Spleen (tissue), 11 donors: ENCODE measurements at regions not wholly inside any gene's neighbourhood (a gene's known extent, or its start where the extent isn't known, plus 50 kb on each side); places are given as distances from the start of the nearest gene placed in this dataset.
A peak's percentile ranks its signal among the peaks of the same experiment; 100 is the strongest.

Source experiments
- DNase-seq: peaks from one replicate; pipeline ENCODE4 v3.0.0-alpha.2; 2020
- H3K27ac ChIP-seq, 8 donors: fragments of 200-600 bp; sonication (generic) in 7 of 8; 1 replicate in 4 of 8; 2 replicates in 4 of 8; pipeline versions ENCODE4 v1.5.0 to v1.8.0; 2016 to 2021; ENCODE audit warnings: inconsistent platforms in 4 of 8, mild to moderate bottlenecking in 4 of 8, moderate library complexity in 1 of 8
- H3K27me3 ChIP-seq, 7 donors: fragments of 200-600 bp; sonication (generic) in 6 of 7; replicated peaks in 1 of 7; 1 replicate in 4 of 7; 2 replicates in 3 of 7; pipeline versions ENCODE4 v1.5.0 to v1.8.0; 2016 to 2021; ENCODE audit warnings: inconsistent platforms in 3 of 7, mild to moderate bottlenecking in 1 of 7
- H3K36me3 ChIP-seq, 6 donors: fragments of 200-600 bp; sonication (generic) in 5 of 6; 1 replicate in 4 of 6; 2 replicates in 2 of 6; pipeline versions ENCODE4 v1.5.0 to v1.8.0; 2016 to 2021; ENCODE audit warnings: inconsistent platforms in 2 of 6
- H3K4me1 ChIP-seq, 6 donors: fragments of 200-600 bp; sonication (generic) in 5 of 6; 1 replicate in 3 of 6; 2 replicates in 3 of 6; pipeline versions ENCODE4 v1.5.0 to v1.8.0; 2016 to 2021; ENCODE audit warnings: inconsistent platforms in 3 of 6
- H3K4me3 ChIP-seq, 8 donors: fragments of 200-600 bp; sonication (generic) in 7 of 8; 1 replicate in 4 of 8; 2 replicates in 4 of 8; pipeline versions ENCODE4 v1.5.0 to v1.8.0; 2016 to 2021; ENCODE audit warnings: inconsistent platforms in 4 of 8, mild to moderate bottlenecking in 4 of 8, moderate library complexity in 2 of 8
- H3K9me3 ChIP-seq, 8 donors: fragments of 200-600 bp; sonication (generic) in 7 of 8; 1 replicate in 4 of 8; 2 replicates in 4 of 8; pipeline versions ENCODE4 v1.5.0 to v1.8.0; 2016 to 2021; ENCODE audit warnings: inconsistent platforms in 4 of 8
- CTCF ChIP-seq, 11 experiments: fragments of 200-600 bp in 7 of 11; fragments of 450-650 bp in 4 of 11; sonication (generic) in 4 of 11; IDR thresholded peaks in 8 of 11; conservative IDR thresholded peaks in 3 of 11; 1 replicate in 7 of 11; 2 replicates in 4 of 11; pipeline versions ENCODE4 v1.4.0 to v1.8.0; 2016 to 2021; ENCODE audit warnings: antibody characterized with exemption in 11 of 11, inconsistent platforms in 4 of 11, mild to moderate bottlenecking in 1 of 11
- POLR2A ChIP-seq, 3 donors: fragments of 450-650 bp; IDR thresholded peaks; one replicate each; pipeline ENCODE4 v1.5.1; 2017; ENCODE audit warnings: antibody characterized with exemption in 3 of 3, mild to moderate bottlenecking in 1 of 3
- POLR2AphosphoS5 ChIP-seq, 3 donors: sonication (generic); formaldehyde crosslinking; IDR thresholded peaks; one replicate each; pipeline ENCODE4 v1.5.1; 2017; ENCODE audit warnings: antibody characterized with exemption in 3 of 3
- WGBS, 5 donors: extraction: QIAGEN DNeasy Blood & Tissue Kit in 3 of 5; methylation state at CpG; one replicate each; pipeline versions ENCODE4 v1.1.5 to v1.1.7; 2013 to 2018; 5-methylcytosine and 5-hydroxymethylcytosine counted together
- intact Hi-C: fragments of 100-400 bp; cut with DNase I; formaldehyde crosslinking; loops from one replicate; pipeline ENCODE4 v1.15.0; 2023; ENCODE audit warnings: low total_unique reads
- donor health status: healthy with polysubstance abuse.
- donor health status: DM: no; HTN: no; CAD: no; lungs with moderate emphysema.
- donor health status: DM: no; HTN: no; CAD: no.
- donor health status: Bipolar disorder and iron deficiency.
- donor health status: healthy.
- donor health status: DM: no; HTN: no; CAD: no.
- donor health status: DM: yes; HTN: yes; CAD: no.

- Histone ChIP-seq H3K4me3 (no peak overlapping the region), H3K27ac (peak overlapping the region in 7 of 8 donors; percentile 67 to 82 (median 76)), H3K9me3 (peaks cover 0 to 7% (median 0%) of the 10 kb centered on the region in 8 donors), H3K27me3 (no peaks in the 10 kb centered on the region), H3K36me3 (no peaks in the 10 kb centered on the region), H3K4me1 (no peaks in the 10 kb centered on the region)
- intact Hi-C loops = no loop called here
- no peak for DNase-seq
- no peak for TF ChIP-seq CTCF (IDR thresholded peaks at IDR 0.05 in 8 of 11, conservative IDR thresholded peaks at IDR 0.05 in 3 of 11)
- TF ChIP-seq POLR2AphosphoS5 (IDR thresholded peaks at IDR 0.05) = peak in 1 of 3 donors; percentile 39
- TF ChIP-seq POLR2A (IDR thresholded peaks at IDR 0.05) = no peak
- 51 to 78% (median 68%) methylated on average over 5 of the region's 5 CpGs for WGBS, 5 donors
Measured at GRCh38 chr16:65200156-65200773, 78.4 kb upstream of the CDH11 start.

GRCh38 chr16:65196420-65197075 lies 74.7 kb upstream of the CDH11 start:
- intact Hi-C loops = no loop called here
- H3K36me3 ChIP-seq = no peaks in the 10 kb centered on the region
- no peaks in the 10 kb centered on the region for H3K4me1 ChIP-seq
- TF ChIP-seq POLR2A (IDR thresholded peaks at IDR 0.05) = no peak
- TF ChIP-seq CTCF (IDR thresholded peaks at IDR 0.05 in 8 of 11, conservative IDR thresholded peaks at IDR 0.05 in 3 of 11) = no peak
- H3K9me3 ChIP-seq = peaks cover 0 to 3% (median 0%) of the 10 kb centered on the region in 8 donors
- no peak for DNase-seq
- H3K4me3 ChIP-seq = no peak overlapping the region
- H3K27me3 ChIP-seq = no peaks in the 10 kb centered on the region
- no peak overlapping the region for H3K27ac ChIP-seq
- WGBS, 5 donors = 74 to 82% (median 75%) methylated on average over 6 of the region's 6 CpGs

- TF ChIP-seq CTCF (IDR thresholded peaks at IDR 0.05 in 8 of 11, conservative IDR thresholded peaks at IDR 0.05 in 3 of 11) = no peak
- no peak overlapping the region for H3K27ac ChIP-seq
- no peaks in the 10 kb centered on the region for H3K27me3 ChIP-seq
- 73 to 90% (median 80%) methylated on average over 2 of the region's 2 CpGs for WGBS, 5 donors
- DNase-seq = no peak
- no peak overlapping the region for H3K4me3 ChIP-seq
- no peaks in the 10 kb centered on the region for H3K36me3 ChIP-seq
- intact Hi-C loops = no loop called here
- H3K9me3 ChIP-seq = peaks cover 0 to 3% (median 0%) of the 10 kb centered on the region in 8 donors
- no peaks in the 10 kb centered on the region for H3K4me1 ChIP-seq
Measured at GRCh38 chr16:65195998-65196397, 74.1 kb upstream of the CDH11 start.

GRCh38 chr16:65185241-65185778 lies 63.4 kb upstream of the CDH11 start:
- Histone ChIP-seq H3K36me3 (no peaks in the 10 kb centered on the region), H3K9me3 (no peaks in the 10 kb centered on the region), H3K27me3 (no peaks in the 10 kb centered on the region), H3K4me1 (no peaks in the 10 kb centered on the region), H3K27ac (no peak overlapping the region), H3K4me3 (no peak overlapping the region)
- no peak for TF ChIP-seq POLR2AphosphoS5 (IDR thresholded peaks at IDR 0.05)
- 57 to 75% (median 62%) methylated on average over 3 of the region's 3 CpGs for WGBS, 5 donors
- intact Hi-C loops = no loop called here
- no peak for DNase-seq
